ENCODE measurements at regions not wholly inside any gene's neighbourhood (a gene's known extent, or its start where the extent isn't known, plus 50 kb on each side); places are given as distances from the start of the nearest gene placed in this dataset.

GRCh38 chr12:22881878-22882385 is 257.0 kb downstream of the ETNK1 start:
- BruUV-seq (replicated peaks): no TSS peak
- POLR2A ChIA-PET: interaction anchor here (0.8 kb wide), 1 partner anchor 15 kb away, joined by 3 read pairs; no protein-coding TSS in a partner anchor
- intact Hi-C loops (cut with micrococcal nuclease; ENCODE audit: unreplicated experiment): no loop called here

GRCh38 chr12:22882559-22882958 is 257.6 kb downstream of the ETNK1 start:
- CTCF ChIA-PET (ENCODE audit: unreplicated experiment): no interaction called here
- intact Hi-C loops (cut with micrococcal nuclease; ENCODE audit: unreplicated experiment): no loop called here

More at GRCh38 chr12:22881878-22882385, 257.0 kb downstream of the ETNK1 start:
- no peaks in the 10 kb centered on the region for H3K9me3 ChIP-seq (ENCODE audit: low read length)
- CTCF ChIA-PET (ENCODE audit: unreplicated experiment): no interaction called here
- no peak overlapping the region for H2AFZ ChIP-seq (ENCODE audit: low read length)
- DNase-seq (ENCODE audit: low spot score): no peak
- H4K20me1 ChIP-seq (ENCODE audit: insufficient read depth, low read length): no peaks in the 10 kb centered on the region
- no peak overlapping the region for H3K27ac ChIP-seq (ENCODE audit: low read depth, low read length, poor library complexity, severe bottlenecking)
- H3K4me2 ChIP-seq (ENCODE audit: low read length): no peak overlapping the region
- no peaks in the 10 kb centered on the region for H3K4me1 ChIP-seq (ENCODE audit: insufficient read depth, low read length, poor library complexity, severe bottlenecking)
- no peaks in the 10 kb centered on the region for H3K79me2 ChIP-seq (ENCODE audit: insufficient read depth, low read depth, low read length)
- H3K36me3 ChIP-seq (ENCODE audit: insufficient read depth, low read length): no peaks in the 10 kb centered on the region
- no peaks in the 10 kb centered on the region for H3K9me2 ChIP-seq (ENCODE audit: insufficient read depth, low read length)
- no peak overlapping the region for H3K4me3 ChIP-seq (ENCODE audit: low read depth, low read length, poor library complexity, severe bottlenecking)
- TF ChIP-seq CTCF (conservative IDR thresholded peaks at IDR 0.05; ENCODE audit: low read length): no peak
- no peak for TF ChIP-seq EZH2phosphoT487 (IDR thresholded peaks at IDR 0.05; ENCODE audit: borderline replicate concordance, low read depth, low read length)

More at GRCh38 chr12:22882559-22882958, 257.6 kb downstream of the ETNK1 start:
- POLR2A ChIA-PET: no interaction called here
- no TSS peak for BruUV-seq (replicated peaks)
- Histone ChIP-seq H3K4me3 (ENCODE audit: low read depth, low read length, poor library complexity, severe bottlenecking) (no peak overlapping the region), H2AFZ (ENCODE audit: low read length) (no peak overlapping the region), H4K20me1 (ENCODE audit: insufficient read depth, low read length) (no peaks in the 10 kb centered on the region), H3K36me3 (ENCODE audit: insufficient read depth, low read length) (no peaks in the 10 kb centered on the region), H3K9me3 (ENCODE audit: low read length) (no peaks in the 10 kb centered on the region), H3K4me1 (ENCODE audit: insufficient read depth, low read length, poor library complexity, severe bottlenecking) (no peaks in the 10 kb centered on the region), H3K4me2 (ENCODE audit: low read length) (no peak overlapping the region), H3K79me2 (ENCODE audit: insufficient read depth, low read depth, low read length) (no peaks in the 10 kb centered on the region), H3K9me2 (ENCODE audit: insufficient read depth, low read length) (no peaks in the 10 kb centered on the region), H3K27ac (ENCODE audit: low read depth, low read length, poor library complexity, severe bottlenecking) (no peak overlapping the region)
- no peak for TF ChIP-seq CTCF (conservative IDR thresholded peaks at IDR 0.05; ENCODE audit: low read length)
- no peak for TF ChIP-seq EZH2phosphoT487 (IDR thresholded peaks at IDR 0.05; ENCODE audit: borderline replicate concordance, low read depth, low read length)
- no peak for DNase-seq (ENCODE audit: low spot score)
